HS-27A (cell line): ENCODE measurements at regions not wholly inside any gene's neighbourhood (a gene's known extent, or its start where the extent isn't known, plus 50 kb on each side); places are given as distances from the start of the nearest gene placed in this dataset.

ENCODE experiments used
- DNase-seq: peaks from one replicate; pipeline ENCODE4 v3.0.0-alpha.2; 2012; ENCODE audit warnings: low read depth, missing footprints

DNA sequence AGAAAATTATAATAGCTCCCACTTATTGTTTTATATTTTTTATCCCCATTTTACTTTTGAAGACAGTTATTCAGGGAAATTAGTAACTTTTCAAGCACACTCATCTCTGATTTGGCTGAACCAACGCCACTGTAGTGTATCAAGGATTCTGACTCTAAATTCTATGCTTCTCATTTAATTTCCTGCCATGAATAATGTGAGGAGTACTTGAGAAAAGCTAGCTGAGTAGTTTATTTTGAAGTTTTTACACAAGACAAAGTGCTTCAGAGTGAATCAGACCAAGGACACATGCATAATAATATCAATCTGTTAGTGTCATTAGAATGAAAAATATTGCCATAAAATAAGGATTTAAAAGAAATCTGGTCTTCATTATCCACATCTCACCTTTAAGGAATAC, 329.9 kb downstream of the SLITRK6 start:
- DNase-seq: no peak

DNA sequence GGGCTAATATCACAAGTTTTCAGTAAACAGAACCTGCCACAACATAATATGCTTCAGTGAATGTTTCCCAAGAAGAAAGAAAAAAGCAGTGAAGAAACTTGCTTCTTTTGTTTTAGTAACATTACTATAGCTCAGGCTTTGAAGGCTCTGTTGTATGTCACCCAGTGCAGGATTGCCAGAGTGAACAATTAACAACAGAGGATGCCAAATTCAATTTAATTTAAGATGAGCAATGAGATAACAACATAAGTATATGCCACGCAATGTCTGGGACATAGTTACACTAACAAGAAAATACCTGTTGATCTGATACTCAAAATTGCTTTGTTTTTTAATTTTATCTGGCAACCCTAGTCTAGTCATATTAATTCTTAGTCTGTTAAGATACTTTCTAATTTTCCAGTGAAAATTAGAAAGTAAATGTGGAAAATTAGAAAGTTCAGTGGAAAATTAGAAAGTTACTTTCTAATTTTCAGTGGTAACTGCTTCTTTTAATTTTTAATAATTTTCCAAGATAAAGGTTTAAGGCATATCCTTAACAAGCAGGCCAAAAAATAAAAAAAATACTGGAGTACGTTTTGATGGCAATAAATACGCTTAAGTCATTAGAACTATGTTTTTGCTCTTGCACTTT, 336.3 kb downstream of the SLITRK6 start:
- no peak for DNase-seq

DNA sequence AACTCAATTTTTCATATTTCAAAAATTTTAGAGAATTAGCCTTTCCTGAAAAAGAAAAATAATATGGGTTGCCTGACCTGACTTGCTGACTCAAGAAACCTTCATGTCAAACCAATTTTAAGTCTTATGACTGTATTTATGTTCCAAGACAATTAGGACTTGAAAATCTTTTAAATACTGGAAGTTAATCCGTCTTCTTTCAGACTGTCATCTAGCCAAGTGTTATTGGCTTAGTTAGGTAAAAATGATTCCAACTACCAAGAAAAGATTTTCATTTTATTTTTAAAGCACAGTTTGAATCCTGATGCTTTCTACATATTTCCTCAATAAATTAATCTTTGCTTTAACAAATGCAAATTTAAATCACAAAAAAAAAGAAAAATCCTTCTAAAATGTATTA, 337.6 kb downstream of the SLITRK6 start:
- DNase-seq: no peak

DNA sequence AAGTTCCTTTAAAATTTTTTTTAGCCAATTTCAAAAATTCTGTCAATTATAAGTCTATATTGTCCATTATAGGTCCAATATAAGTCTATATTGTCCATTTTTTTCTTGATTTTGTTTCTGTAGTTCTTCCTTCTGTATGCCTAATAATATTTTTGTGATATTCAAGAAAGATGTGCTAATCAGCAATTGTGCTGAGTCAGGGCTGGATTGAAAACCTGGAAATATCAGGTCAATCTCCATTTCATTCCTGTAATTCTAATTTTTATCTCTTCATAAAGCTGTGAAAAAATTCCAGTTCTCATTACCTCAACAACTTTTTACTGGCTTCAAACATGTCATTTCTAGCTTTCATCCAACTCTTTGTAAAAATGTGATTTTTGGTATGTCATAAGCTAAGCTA, 353.7 kb downstream of the SLITRK6 start:
- DNase-seq: no peak

DNA sequence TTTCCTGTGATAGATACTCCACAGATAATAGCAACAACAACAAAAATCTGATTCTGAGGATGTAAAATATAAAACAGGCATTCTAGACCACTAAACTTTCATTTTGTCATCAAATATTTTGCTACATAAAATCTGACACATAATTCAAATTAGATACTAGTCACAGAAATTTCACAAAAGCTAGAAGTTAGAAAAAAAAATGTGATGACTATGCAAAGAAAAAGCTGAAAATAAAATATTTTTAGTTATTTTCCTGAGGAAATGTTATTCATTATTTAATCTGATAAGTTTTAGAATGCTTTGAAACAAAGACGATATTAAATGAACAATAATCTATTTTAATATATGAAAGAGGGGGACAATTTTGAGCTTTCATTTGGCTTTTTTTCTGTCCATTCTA, 357.2 kb downstream of the SLITRK6 start:
- DNase-seq: no peak

DNA sequence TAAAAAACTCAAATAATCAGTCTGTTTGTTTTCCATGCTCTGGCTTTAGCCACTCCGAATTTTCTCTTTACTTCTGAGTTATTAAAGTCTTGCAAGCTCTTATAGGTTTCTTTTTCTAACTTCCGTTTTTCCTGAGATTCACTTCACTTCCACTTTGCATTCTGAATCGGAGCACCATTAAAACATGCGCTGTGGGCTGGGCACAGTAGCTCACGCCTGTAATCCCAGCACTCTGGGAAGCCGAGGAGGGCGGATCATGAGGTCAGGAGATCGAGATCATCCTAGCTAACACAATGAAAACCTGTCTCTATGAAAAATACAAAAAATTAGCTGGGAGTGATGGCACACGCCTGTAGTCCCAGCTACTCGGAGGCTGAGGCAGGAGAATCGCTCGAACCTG, 357.9 kb downstream of the SLITRK6 start:
- no peak for DNase-seq

DNA sequence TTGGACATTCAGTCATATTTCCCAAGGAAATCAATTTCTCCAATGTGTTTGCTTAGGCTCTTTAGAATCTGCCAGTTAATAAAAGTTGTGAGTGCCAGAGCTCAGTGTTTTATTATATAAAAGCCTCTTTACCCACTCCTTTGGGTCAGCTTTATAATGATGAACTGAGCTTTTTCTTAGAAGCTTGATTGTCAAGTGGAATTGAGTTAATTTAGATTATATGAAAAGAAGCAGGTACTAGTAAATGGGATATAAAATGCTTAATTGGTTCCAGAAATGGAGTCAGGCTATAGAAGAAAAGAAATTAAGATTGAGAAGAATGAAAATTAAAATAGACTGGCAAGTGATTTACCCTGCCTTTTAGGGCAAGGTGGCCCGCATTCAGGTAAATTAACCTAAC, 363.2 kb downstream of the SLITRK6 start:
- no peak for DNase-seq

DNA sequence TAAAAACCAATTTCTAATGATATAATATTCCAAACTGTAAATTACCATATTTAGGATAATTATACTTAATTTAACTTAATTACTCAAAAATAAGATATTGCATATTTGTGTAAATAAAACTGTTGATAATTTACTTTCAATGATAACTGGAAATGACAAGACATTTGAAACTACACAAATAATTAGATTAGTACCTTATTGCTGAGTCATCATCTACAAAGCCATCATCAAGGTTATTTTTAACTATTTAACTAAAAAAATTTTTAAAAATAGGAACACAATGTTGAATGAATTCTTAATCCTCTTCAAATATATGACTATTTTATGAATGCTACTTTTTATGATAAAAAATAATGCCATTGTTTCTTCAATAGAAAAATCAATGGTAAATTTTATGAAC, 364.3 kb downstream of the SLITRK6 start:
- DNase-seq: no peak

DNA sequence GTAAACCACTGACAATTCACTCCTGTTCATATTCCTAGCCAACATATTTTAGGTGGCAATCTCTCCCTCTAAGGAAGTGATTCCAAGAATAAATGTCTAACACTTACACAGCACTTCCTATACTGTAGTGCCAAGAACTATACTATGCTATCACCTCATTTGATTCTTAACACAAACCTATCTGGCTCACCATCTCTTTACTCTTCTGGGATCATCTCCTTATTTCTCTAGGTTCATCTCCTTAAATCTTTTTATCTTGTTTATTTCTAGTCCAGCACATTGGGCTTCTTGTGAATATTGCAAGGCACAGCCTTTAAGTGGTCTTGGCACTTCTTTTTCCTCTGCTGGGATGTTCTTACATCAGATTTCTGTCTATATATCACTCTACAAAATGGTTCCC, 366.3 kb downstream of the SLITRK6 start:
- DNase-seq: no peak

DNA sequence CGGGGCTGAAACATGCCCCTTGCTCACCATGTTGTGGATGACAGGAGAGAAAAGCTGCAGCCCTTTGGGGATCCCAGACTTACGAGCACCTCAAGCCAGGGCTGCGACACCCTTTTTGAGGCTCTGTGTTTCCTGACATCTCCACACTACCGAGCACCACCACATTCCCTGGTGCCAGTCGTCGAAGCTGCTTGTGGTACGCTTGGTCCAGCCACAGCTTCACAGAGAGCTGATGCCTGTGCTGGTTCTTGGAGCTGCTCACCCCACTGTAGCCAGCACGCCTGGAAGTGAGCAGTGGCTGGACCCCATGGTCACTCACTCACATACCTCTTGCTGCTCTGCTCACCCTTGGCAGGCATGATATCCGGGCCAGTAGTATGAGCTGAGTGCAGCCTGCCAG, 367.5 kb downstream of the SLITRK6 start:
- no peak for DNase-seq

DNA sequence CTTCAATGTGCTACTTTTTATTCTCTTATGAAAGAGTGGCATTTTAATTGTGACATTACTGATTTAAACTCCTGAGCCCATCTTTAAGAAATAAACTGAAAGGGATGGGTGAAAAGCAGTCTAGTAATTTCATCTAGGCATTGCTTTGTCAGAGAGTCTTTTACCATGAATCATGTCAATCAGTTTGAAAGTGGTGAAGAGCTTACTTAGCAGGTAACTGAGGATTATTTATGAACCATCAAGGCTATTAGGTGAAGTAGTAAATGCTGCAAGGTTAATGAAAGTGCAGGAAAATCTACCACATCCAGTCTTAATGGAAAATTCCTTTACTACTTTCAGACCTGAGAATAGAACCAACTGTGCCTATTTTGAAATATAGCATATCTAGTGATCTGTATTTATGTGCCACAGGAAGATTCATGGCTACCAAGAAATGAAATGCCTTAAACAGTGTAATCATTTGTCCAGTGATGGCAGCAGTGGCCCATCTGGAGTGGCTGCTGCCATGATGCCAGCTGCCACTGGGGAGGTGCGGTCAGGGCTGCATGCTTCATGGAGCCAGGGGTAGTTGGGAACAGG, 368.9 kb downstream of the SLITRK6 start:
- DNase-seq: no peak

DNA sequence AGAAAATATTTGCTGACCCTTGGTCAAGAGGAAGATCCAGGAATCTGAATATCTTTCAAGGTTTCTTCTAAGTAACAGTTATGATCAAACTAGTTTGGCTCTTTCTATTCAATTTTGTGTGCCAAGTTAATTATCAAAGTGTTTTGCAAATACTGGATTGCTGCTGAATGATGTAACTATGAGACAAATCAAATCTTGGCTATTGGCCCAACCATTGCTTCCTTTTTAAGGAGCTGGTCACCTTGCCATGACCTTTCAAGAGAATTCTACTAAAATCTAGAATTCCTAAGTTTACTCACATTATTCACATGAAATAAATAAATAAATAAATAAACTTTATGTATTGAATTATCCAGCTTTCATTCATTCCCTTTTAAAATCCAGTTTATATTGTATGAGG, 371.8 kb downstream of the SLITRK6 start:
- no peak for DNase-seq

DNA sequence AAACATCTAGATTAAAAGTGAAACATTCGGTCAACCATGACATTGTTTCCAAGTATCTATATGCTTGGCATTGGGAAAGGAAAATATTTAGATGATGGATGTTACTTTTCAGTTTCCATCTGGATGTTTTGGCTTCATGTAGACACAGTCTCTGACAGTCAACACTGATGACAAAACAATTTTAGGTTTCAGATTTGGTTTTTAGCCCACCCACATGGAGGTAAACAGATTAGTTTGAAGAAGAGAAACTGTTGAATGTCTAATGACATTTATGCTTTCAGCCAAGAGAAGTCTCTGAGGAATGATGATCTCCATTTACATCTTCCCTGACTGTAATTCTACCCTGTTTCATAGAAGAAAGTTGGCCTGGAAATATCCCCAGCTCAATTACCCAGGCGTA, 379.1 kb downstream of the SLITRK6 start:
- DNase-seq: no peak

DNA sequence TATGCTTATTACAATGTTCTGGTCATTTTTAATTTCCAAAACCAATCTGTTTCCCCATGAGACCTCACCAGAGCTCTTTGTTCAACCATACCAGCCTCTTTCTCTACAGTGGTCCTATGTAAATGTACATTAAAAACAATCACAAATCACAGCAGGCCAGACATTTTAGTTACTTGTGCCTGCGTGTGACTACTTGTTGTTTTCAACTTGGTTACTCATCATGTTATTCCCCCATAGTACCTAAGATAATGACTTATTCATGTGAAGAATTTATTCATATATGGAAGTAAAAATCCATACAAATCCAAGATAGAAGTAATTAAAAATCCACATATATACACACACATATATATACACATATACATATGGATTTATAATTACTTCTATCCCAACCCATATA, 379.6 kb downstream of the SLITRK6 start:
- no peak for DNase-seq

DNA sequence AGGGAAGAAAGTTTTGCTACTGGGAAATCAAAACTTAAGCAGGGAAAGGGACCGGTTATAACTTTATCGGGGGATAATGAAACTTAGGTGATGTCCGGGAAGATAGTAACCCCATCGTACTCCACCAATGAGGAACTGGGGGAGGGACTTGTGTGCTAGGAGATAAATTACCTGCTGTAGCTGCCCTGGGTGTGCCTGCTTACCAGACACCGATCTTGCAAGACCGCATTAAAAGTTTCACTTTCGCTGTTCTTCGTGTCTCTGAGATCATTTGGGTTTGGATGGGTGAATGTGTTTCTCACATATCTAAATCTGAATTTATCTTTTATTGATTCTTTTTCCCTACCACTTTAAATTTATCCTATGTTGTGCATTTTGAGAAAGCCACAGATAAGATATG, 381.4 kb downstream of the SLITRK6 start:
- no peak for DNase-seq

DNA sequence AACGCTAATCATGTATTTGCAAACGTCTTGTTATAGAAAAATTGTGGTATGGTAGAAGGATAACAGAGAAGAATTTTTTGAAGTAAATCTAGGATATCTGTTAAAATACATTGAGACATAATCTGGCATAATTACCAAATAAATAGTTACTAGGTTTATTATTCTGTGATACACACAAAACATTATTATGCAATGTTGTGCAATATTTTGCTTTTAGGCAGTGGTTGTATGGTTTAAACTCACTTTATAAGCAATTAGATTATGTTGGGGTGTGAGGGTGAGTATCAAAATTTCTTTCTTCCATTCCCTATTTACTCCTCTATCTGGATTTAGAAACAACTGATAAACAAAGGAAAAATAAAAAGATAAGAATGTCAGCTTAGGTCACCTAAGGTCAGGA, 385.6 kb downstream of the SLITRK6 start:
- DNase-seq: no peak

DNA sequence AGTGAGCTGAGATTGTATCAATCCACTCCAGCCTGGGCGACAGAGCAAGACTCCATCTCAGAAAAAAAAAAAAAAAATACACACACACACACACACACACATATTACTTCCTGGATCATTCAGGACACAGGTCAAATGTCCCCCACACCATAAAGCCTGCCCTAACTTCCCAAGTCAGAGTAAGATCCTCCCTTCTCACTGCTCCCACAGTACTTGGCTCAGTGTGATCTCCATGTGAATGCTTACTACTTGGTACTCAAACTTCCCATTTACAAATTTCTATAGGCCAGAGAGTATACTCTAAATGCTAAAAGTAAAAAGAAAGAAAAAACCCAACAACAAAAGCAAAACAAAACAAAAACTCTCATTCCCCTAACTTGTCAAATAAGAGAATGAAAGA, 386.8 kb downstream of the SLITRK6 start:
- DNase-seq: no peak

DNA sequence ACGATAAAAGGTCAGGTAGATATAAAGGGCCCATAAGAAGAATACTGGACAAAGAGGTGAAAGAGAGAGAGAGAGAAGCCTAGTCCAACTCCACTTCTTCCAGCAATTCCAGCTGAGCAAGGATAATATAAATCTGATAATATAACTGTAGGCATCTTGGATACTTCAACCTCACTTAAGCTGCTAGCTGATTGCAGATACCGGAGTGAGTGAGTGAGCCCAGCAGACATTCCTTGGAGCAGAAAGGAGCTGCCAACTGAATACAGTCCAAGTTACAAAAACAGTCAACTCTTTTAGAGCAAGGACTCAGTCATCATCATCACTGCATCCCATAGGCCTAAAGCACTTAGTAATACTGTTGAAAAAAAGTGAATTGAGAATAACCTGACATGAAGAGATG, 387.6 kb downstream of the SLITRK6 start:
- DNase-seq: no peak

DNA sequence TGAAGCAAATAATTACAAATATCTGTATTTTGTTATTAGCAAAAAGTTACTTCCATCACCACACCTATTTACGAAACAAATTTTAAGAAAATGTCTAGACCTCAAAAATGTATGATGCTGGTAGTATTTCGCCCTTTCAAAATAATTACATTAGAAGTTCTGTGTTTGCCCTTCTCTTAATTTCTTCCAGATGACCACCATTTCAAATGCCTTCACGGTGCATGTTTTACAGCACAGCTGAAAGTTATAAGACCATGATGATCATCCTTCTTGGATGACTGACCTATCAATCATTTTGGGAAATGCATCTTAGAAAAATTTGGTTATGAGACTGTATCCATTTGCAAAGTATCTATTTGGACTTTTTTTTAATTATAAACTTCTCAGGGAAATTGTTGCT, 390.8 kb downstream of the SLITRK6 start:
- DNase-seq: no peak

DNA sequence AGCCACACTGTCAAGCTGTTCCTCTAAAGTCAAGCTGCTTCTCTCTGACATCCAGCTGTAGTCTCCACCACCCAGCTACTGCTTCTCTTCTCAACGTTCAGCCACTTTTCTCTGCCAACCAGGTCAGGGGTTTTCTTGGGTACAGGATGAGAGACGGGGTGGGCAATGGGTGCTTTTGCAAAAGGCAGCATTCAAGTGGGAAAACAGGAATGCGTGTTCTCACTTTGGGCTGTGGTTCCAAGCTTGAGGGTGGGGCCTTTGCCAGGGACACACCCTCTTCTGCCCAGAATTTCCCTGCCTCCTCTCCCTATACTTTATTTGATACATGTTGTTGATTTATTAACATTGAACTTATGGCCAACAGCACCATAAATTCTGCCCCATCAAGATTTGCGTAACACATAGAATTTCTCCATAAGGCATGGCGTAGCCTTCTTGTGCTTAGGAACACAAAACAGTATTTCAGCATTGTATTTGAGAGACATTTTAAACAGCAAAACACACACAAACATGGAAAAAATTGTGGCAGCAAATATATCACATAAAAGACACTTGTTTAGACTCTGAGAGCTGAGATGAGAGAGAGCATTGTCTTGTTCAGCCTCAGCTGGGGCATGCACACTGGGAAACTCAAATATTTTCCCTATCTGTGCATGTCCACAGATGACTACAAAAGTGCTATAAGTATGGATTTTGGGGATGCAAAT, 392.8 kb downstream of the SLITRK6 start:
- DNase-seq: no peak

DNA sequence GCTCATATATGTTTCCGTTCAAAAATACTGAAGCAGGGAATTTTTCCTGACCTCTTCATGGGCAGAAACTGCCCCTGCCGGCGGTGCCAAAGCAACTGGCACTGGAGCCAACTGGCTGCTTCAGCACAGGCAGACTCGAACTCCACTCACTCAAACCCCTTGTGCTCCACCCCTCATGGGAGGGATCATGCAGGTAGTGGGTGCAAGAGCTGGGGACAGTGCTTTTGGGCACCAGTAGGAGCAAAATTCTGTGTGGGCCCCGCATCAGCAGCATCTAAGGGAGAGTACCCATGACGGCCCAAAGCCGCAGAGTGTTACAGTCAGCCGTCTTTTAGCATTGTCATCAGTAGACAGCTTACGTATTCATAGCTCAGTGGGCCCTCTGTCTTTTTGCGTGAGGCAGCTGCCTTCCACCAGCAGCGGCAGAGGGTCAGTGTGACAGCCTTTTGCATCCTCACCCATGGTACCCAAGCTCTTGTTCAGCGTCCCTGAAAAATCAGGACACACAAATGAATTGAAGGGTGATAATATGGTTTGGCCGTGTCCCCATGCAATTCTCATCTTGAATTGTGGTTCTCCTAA, 393.8 kb downstream of the SLITRK6 start:
- DNase-seq: no peak

DNA sequence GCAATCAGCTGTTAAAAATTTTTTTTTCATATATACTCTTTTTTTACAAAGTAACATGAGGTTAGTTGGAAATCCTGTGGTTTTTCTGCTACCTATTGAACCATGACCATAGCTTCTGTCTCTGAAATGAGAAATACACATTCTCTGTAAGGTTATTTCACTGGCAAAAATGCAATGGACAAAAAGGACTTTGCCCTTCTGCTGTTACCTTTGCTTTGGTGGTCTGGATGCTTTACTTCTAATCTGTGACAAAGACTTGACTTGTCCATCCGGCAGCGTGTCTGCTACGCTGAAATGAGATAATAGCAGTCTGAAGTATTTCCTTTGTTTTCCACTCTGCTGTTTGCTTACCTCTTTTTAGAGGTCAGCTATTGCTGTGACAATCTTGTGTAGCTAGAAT, 412.8 kb downstream of the SLITRK6 start:
- no peak for DNase-seq

DNA sequence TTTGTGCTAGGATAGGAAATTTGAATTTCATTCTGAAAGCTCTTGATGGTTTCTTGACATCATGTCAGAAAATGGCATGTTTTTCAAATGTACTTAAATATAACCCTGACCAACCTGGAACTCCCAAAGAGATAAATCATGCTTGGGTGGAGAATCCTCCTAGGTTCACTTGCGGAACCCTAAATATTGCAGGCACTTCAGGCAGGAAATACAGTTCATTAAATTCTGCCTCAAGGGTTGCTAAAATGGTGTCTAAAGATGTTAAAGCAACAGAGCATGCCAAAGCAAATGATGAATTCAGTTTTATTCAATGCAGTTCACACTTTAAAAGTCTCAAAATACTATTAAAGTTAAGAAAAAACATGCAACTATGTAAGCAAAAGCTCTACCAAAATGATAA, 415.9 kb downstream of the SLITRK6 start:
- DNase-seq: no peak

DNA sequence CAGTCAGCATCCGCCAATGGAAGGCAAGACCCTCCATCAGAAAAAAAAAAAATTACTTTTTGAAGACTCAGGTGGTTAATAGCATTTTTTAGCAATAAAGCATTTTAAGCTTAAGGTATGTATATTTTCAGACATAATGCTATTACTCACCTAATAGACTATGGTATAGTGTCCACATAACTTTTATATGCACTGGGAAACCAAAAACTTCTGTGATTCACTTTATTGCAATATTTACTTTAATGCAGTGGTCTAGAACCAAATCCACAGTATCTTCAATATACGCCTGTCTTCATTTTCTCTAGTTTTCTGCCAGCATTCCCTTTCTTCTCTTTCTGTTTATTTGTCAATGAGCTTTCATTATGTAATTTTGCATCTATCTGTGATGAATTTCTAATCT, 418.1 kb downstream of the SLITRK6 start:
- DNase-seq: no peak
